HG02852 (cell line): ENCODE measurements at regions not wholly inside any gene's neighbourhood (a gene's known extent, or its start where the extent isn't known, plus 50 kb on each side); places are given as distances from the start of the nearest gene placed in this dataset.
"Not testable (repeated sequence)": the region's sequence is repeated elsewhere in the genome, so short reads cannot be mapped to it uniquely, and the experiment has no call there.

Experiments
- ATAC-seq: cut with Tn5 transposase; IDR thresholded peaks from one replicate; pipeline ENCODE4 v1.9.1; 2021; ENCODE audit warnings: mild to moderate bottlenecking, moderate library complexity; ENCODE audit not compliant: unreplicated experiment

DNA sequence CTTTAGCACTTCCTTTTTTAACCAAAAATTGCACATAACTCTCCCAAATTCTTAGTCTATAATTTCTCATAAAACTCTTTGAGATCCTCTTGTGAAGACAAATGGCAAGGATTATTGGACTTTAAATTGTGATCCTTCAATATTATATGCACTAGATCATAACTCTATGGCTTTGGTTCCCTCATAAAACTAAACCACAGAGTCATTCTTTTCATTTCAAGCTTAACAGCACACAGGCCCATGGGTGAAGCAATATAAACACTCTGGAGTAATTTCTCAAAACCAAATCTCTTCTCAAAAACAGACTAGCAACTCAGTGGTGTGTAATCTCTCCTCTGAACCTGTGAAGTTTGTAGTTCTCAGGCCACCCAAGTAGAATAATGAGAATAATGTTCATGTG lies 171.0 kb upstream of the NECTIN3 start:
- no peak for ATAC-seq

DNA sequence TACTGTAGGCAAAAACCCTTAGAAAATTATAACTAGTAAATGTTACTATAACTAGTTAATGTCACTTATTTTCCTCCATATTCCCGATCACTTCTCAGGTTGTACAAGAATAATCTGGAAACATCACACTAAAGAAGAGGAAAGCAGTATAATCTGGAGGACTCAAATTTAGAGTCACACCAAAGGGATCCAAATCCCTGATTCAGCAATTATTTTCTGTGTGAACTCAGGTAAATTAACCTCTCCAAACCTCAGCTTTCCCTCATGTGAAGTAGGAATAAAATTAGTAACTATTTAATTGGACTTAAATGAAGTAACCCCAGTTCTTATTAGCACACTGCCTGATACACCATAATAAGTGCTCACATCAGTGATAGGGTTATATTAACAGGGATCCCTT lies 170.1 kb upstream of the NECTIN3 start:
- ATAC-seq = no peak

DNA sequence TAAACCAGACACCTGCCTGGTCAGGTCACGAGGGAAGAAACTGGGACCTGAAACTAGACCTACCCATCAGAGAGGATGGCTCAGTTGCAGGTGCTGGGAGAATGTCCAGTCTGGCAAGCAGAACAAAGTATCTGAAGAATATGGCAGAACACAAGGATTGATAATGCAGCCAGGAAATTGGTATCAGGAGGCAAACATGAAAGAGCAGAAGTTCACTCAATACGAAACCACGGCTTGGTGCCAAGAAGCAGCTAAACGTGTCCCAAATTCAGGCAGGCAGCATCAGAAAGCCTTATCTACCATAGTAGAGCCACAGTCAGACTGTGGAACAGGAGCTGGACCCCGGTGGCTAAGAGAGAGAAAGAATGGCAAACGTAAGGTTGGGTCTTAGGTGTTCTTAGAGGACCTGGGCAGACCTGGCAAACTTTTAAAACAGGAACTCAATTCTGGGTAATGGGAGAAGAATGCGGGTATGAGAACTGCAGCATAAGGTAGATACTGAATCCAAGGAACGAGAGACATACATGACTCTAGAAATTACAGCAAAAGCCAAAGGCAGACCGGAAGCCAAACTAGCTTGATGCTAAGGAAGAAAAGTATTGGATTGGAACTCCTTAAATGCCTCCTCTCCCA lies 169.0 kb upstream of the NECTIN3 start:
- no peak for ATAC-seq

DNA sequence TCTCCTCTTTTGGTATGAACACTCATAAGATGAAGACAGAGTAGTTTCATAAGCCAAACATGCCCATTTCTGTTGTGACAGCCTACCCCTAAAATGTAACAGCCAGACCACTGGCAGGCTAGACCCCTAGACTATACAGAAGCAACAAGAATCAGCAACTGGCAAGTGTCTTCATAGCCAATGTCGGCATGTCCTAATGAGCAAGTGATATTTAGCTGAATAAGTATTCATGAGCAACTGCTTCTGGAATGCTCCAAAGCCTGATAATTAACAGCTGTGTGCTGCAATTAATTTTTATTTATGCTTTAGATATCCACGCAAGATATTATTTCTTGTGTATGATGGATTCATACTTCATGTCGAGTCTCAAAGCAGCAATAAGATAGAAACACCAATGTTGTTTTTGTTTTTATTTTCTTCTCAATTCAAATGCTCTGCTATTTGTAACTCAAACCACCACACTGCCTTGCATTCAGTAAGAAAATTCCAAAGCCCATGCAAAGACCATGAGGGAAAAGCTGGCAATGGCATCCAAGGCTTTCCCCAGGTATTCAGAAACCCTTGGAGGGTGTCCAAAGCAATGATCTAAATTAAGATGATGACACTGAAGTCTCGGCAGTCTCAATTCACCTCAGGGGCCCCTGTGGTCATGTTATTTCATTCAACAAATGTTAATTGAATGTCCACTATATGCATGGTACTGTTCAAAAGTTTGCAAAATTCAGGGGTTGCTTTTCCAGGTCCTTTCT lies 167.7 kb upstream of the NECTIN3 start:
- ATAC-seq = no peak

DNA sequence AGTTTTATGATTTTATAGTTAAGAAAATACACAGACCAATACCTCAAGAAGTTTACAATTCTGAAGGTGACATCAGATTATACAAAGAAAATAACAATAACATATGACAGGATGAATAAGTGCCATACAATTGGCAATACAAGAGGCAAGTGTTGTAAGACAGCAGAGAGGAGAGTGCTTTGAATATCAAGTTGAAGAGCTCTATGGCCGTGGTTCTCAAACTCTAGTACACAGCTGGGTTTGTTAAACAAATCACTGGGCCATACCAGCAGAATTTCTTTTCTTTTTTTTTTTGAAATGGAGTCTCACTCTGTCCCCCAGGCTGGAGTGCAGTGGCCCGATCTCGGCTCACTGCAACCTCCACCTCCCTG lies 167.1 kb upstream of the NECTIN3 start:
- ATAC-seq = no peak

DNA sequence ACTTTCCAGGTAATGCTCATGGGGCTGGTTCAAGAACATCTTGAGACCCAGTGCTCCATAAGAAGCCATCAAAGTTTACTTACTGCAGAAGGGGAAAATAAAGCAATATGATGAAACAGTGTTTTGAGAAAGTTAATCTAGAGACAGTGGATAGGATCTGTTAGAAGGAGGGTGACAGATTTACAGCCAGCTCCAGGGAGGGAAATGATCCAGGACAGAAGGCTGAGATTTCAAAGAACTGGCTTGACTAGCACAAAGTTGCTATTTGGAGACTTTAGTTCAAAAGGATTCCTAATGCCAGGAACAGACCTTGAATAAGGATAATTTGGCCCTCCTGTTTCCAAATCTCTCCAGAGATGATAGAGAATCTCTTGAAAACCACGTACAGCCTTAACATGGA lies 166.5 kb upstream of the NECTIN3 start:
- ATAC-seq = no peak

DNA sequence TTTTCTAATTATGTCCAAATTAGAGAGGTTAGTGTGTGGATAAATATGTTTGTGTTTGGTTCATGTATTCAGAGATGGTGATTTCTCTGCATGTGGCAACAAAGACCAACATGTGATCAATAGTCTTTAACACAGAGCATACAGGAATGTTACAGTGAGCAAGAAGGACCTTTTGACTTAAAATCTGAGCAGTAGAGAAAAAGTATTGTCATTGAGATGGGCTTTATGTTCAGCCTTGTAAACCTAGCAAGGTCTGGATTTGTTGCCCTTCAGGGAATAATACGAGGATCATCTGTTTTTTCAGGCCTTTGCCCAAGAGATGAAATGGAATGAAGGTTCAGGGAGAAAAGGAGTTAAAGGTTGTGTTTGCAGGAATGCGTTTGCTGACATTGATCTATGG lies 161.8 kb upstream of the NECTIN3 start:
- ATAC-seq = no peak

DNA sequence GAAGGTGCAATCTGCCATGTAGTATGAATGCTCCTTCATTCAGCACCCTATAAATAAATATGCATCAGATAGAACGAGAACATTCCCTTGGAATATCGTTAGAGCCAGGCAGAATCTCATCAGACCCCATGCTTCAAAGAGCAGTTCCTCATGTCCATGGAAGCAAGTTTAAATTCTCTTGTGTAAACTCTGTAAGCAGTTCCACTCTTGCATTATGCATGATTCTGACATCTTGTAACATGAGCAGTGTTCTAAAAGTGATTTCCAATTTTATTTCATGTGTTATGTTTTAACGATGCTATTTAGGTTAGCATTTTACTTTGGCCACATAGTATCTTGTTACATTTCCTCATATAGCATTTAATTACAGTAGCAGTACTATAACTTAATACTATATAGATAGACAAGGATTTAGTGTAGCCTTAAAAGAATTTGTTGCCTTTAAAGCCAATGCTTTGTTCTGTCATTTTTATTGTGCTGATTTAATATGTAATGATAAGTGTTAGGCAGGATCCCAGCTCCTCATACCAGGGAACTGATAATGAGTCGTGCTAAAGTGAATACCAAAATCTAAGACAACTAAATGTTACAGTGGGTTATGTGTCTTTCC lies 161.2 kb upstream of the NECTIN3 start:
- ATAC-seq = no peak

DNA sequence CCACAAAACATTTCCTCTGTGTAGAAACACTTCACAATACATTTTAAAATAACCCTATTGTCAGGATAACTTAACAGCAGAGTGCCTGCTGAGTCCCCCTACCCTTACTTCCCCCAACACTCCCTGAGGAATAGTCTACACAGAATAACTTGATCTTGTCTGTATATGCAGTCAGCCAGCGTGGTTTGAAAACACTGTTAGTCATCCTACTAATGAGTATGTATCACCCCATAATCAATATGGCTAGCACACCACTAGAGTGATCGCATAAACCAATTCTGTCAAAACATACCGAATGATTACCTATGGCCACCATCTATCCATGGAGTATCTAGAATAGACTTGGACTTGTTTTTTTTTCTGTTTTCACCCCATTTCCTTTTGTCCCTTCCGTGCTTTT lies 152.7 kb upstream of the NECTIN3 start:
- ATAC-seq = no peak

DNA sequence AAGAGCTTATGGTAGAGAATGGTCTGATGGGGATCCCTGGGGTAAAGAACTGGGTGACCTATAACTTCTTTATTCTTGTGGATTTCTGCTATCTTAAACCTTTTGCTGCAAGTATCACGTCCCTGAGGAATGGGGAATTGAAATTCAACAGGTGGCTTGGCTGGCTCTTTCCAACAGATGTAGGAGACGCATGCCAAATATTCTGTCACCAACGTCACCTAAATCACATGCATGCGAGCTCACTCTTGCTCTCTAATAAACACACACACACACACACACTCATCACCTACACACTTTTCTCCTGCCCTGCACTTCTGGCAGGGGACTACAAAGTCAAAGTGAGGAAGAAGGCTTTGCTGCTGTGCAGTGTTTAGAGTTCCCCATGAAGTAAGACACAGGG lies 145.8 kb upstream of the NECTIN3 start:
- no peak for ATAC-seq

DNA sequence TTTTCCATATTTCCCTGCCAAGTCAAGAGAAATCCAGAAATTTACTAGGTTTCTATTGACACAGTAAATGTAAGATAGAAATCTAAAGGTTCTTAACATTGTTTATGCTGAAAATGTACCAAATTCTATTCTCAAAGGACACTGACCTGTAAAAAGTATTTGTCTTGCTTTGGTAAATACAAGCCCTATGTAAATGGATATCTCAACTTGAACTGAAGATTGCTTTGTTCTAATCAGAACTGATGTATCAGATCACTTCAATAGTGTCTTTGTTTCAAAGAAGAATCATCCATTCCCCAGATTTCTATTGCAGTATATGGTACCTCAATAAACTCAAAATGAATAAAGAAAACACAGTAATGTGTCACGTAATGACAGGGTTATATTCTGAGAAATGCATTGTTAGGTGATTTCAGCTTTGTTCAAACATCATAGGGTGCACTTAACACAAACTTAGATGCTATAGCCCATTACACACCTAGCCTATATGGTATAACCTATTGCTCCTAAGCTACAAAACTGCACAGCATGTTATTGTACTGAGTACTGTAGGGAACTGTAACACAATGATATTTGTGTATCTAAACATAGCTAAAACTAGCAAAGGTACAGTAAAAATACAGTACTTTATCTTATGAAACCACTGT lies 143.5 kb upstream of the NECTIN3 start:
- no peak for ATAC-seq

DNA sequence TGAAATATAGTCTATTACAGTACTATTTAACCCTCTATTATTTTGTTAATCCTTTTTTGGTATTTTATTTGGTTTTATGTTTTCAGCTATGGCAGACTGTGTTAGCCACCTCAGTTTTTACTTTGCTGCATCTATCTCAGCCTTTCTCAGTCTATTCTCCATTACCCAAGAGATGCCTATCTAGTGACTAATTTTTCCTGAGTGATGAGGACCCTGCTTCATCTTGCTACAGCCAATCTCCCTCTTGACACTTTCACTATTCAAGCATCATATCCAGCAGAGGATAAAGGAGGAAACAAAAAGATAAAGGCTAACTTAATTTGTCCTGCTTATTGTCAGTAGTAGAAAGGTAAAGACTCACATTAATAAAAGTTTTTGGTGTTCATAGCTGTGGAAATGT lies 141.8 kb upstream of the NECTIN3 start:
- no peak for ATAC-seq

DNA sequence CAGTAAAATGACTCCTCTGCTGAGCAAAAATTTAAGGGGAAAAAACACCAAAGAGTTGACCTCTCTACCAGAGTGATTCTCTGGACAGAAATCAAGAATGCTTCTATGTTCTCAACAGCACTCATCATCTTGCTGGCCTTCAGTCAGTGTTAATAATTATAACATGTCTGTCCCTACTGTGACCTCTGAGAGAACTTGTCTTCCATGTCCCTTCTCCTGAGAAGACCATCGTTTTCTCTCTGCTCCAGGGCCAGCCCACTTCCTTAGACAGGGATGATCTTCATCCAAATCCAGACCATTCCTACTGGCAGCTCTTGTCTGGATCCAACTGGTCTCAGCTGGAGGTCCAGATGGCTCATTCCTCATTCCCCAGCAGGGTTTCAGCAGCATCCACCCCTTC lies 139.0 kb upstream of the NECTIN3 start:
- no peak for ATAC-seq

DNA sequence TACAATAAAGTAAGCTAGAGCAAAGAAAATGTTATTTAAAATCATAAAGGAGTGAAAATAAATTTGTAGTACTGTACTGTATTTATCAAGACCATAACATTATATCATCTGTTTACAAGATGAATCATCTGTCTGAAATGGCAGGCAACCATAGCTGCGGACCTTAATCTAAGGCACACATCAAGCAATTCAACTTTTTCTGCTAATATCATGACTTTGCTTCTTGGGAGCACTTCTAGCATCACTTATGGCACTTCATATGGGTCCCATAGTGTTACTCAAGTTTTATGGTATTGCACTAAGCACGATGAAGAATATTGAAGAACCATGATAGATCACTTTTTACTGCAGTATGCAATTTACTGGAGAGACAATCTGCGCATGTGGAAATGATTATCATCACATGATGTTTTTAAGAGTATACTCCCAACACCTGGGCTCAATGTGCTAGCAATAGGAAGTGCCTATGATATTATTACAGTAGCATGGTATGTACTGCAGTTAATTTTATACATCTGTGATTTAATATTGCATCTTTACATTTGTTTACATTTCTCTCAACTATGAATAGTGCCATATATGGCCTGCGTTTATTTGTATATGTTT lies 137.7 kb upstream of the NECTIN3 start:
- no peak for ATAC-seq

DNA sequence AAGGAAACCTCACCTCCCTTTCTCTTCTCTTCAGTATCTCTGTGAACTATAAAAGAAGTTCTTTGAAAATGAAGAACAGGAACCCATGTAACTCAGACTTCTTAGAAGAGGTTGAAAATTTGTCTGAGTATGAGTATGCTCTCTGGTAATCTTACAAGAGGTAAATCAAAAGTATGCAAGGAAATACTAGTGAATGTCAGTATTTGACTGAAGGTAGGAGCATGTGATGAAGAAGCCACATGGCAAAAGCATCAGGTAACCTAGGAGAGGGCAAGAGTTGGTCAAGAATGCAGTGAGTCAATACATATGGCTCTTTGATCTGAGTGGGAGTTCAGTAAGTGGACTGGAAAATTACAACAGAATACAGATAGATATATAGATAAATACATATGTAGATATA lies 133.0 kb upstream of the NECTIN3 start:
- no peak for ATAC-seq

DNA sequence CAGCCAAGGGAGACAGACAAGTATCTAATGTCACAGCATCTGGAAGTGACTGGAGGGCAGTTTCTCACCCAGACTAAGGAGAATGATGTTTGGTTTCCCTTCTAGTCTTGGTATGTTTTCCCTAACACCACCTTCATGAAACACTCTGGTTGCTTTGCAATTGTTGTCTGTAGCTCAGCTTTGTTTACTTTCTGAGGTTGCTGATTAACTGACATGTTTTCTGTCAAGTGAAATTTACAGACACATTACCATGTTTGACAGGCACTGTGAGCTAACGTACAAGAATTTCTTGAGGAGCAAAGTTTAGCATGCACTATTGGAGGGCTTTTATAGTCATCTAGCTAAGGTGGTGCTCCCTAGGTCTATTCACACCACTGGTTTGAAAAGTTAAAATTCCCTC lies 131.6 kb upstream of the NECTIN3 start:
- ATAC-seq = no peak

DNA sequence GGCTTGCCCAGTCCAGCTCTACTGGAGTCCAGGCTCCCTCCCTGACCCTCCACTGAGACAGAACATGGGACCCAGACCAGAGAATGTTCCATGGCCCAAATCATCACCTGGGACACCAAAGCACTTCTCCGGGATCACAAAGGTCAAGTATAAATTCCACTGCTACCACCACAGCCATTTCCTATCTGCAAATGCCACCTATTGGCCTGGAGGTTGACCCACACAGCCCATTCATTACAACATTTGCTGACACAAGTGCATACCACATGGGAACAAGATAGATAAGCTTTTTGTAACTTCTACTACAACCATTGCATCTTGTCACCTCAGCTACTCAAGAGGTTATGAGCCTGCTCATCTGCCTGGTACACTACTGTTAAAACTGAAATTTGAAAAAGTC lies 126.8 kb upstream of the NECTIN3 start:
- ATAC-seq = no peak

DNA sequence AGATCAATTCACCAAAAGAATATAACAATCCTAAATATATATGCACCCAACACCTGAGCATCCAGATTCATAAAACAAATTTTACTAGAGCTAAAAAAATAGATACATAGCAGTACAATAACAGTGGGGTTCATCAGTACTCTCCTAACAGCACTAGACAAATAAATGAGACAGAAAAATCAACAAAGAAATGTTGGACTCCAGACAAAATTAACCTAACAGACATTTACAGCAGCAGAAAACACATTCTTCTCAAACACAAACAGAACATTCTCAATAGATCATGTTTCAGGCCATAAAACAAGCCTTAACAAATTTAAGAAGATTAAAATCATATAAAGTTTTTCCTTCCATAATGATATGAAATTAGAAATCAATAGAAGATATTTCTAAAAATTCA lies 124.8 kb upstream of the NECTIN3 start:
- no peak for ATAC-seq

DNA sequence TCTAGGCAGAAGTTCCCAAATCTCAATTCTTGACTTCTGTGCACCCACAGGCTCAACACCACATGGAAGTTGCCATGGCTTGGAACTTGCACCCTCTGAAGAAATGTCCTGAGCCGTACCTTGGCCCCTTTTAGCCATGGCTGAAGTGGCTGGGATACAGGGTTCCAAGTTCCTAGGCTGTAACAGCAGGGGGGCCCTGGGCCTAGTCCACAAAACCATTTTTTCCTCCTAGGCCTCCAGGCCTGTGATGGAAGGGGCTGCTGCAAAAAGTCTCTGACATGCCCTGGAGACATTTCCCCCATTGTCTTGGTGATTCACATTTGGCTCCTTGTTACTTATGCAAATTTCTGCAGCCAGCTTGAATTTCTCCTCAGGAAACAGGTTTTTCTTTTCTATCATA lies 122.4 kb upstream of the NECTIN3 start:
- not testable (repeated sequence) for ATAC-seq

DNA sequence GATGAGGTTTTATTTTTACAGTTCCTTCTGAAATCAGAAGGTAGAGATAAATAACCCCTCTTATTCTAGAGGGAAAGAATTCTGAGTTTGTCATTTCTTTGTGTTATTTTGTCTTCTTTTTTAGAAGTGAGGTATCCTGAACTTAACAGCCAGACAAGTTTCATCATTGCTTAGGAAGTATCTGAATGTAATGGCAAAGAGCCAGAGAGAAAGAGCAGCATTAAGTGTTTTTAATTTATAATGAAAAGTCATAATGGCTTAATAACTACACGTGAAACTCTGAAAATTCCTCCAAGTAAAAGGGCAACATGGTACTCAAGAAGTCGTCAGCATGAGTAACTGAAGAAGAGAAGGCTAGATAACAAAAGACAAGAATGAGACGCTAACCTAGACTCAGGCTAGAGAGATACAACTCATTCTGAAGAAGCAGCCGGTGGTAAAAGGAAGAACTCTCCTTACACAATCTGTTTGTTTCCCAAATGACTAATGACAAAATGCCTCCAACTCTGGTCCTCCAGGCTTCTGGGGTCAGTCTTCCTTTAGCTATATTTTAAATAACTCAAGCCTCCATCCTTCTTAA lies 116.2 kb upstream of the NECTIN3 start:
- ATAC-seq = no peak

DNA sequence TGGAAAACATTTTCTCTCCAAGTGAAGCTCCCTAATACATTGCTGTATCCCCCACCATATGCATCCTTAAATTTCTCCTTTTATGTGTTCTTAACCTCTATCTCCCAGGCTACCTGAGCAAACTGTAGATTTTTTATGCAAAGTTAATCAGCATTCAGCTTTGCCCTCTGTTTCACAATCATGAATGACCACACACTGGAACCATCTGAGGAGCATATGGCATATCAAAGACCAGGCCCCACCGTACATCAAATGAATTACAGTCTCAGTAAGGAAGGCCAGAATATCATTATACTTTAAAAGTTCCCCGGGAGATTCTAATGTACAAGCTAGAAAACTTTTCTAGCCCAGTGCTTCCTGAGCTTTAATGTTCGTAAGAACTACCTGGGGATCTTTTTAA lies 115.5 kb upstream of the NECTIN3 start:
- no peak for ATAC-seq
